Neural progenitor cell (in vitro differentiated cells): ENCODE measurements at regions not wholly inside any gene's neighbourhood (a gene's known extent, or its start where the extent isn't known, plus 50 kb on each side); places are given as distances from the start of the nearest gene placed in this dataset.

ENCODE experiments used
- DNase-seq: peaks from one replicate; pipeline ENCODE4 v3.0.0-alpha.2; 2016; ENCODE audit warnings: low spot score
- H2AFZ ChIP-seq: fragments of 200-600 bp; sonication (generic); replicated peaks from 2 replicates; pipeline ENCODE4 v1.6.1; 2016; ENCODE audit warnings: antibody characterized with exemption
- H3F3A ChIP-seq: fragments of 200-600 bp; sonication (generic); 2 replicates; pipeline ENCODE4 v1.6.1; 2016; ENCODE audit warnings: antibody characterized with exemption, low read depth
- H3K27ac ChIP-seq: fragments of 200-600 bp; sonication (generic); 2 replicates; pipeline ENCODE4 v1.5.1; 2016; ENCODE audit warnings: mild to moderate bottlenecking
- H3K27me3 ChIP-seq: fragments of 200-600 bp; sonication (generic); 2 replicates; pipeline ENCODE4 v1.6.1; 2016; ENCODE audit warnings: mild to moderate bottlenecking, moderate library complexity
- H3K36me3 ChIP-seq: fragments of 200-600 bp; sonication (generic); 2 replicates; pipeline ENCODE4 v1.5.1; 2016
- H3K4me1 ChIP-seq: fragments of 200-600 bp; sonication (generic); 2 replicates; pipeline ENCODE4 v1.6.1; 2016; ENCODE audit warnings: mixed run types
- H3K4me2 ChIP-seq: fragments of 200-600 bp; sonication (generic); 2 replicates; pipeline ENCODE4 v1.6.1; 2016
- H3K4me3 ChIP-seq: fragments of 200-600 bp; sonication (generic); 2 replicates; pipeline ENCODE4 v1.5.1; 2016
- H3K79me2 ChIP-seq: fragments of 200-600 bp; sonication (generic); 2 replicates; pipeline ENCODE4 v1.6.1; 2016; ENCODE audit warnings: low read depth
- H3K9ac ChIP-seq: fragments of 200-600 bp; sonication (generic); 2 replicates; pipeline ENCODE4 v1.6.1; 2016
- H3K9me3 ChIP-seq: fragments of 200-600 bp; sonication (generic); 2 replicates; pipeline ENCODE4 v1.5.1; 2016; ENCODE audit warnings: low read depth
- H4K20me1 ChIP-seq: fragments of 200-600 bp; sonication (generic); 2 replicates; pipeline ENCODE4 v1.6.1; 2016; ENCODE audit warnings: low read depth
- H3K27ac Mint-ChIP-seq: 3 replicates; pipeline ENCODE4 v1.8.0; 2021; ENCODE audit warnings: mixed read lengths
- H3K27me3 Mint-ChIP-seq: 2 replicates; pipeline ENCODE4 v1.8.0; 2022; ENCODE audit warnings: low read depth, mild to moderate bottlenecking, inconsistent platforms, moderate library complexity, mixed read lengths; ENCODE audit not compliant: insufficient read depth
- H3K36me3 Mint-ChIP-seq: 3 replicates; pipeline ENCODE4 v1.8.0; 2021; ENCODE audit warnings: mixed read lengths
- H3K4me1 Mint-ChIP-seq: 3 replicates; pipeline ENCODE4 v1.8.0; 2021; ENCODE audit warnings: mixed read lengths
- H3K4me3 Mint-ChIP-seq: 3 replicates; pipeline ENCODE4 v1.8.0; 2021; ENCODE audit warnings: mild to moderate bottlenecking, moderate library complexity, mixed read lengths
- H3K9me3 Mint-ChIP-seq: 3 replicates; pipeline ENCODE4 v1.8.0; 2020; ENCODE audit warnings: mixed read lengths
- CTCF ChIP-seq: fragments of 200-600 bp; sonication (generic); IDR thresholded peaks from 2 replicates; pipeline ENCODE4 v1.5.1; 2017; ENCODE audit warnings: antibody characterized with exemption, mild to moderate bottlenecking
- EZH2 ChIP-seq: fragments of 200-600 bp; sonication (generic); IDR thresholded peaks from 2 replicates; pipeline ENCODE4 v1.6.1; 2017; ENCODE audit warnings: antibody characterized with exemption, mild to moderate bottlenecking, moderate library complexity
- EZH2phosphoT487 ChIP-seq: fragments of 200-600 bp; sonication (generic); IDR thresholded peaks from 2 replicates; pipeline ENCODE4 v1.6.1; 2017; ENCODE audit warnings: antibody characterized with exemption

GRCh38 chr16:64878940-64879339, 242.9 kb downstream of the CDH11 start:
- no peak for DNase-seq
- H3K27ac Mint-ChIP-seq: no peak overlapping the region
- TF ChIP-seq CTCF (no peak), EZH2 (no peak), EZH2phosphoT487 (no peak)
- peaks cover 3% of the 10 kb centered on the region for H3K4me1 Mint-ChIP-seq
- H3K4me3 Mint-ChIP-seq: no peak overlapping the region
- H3K9me3 ChIP-seq: no peaks in the 10 kb centered on the region
- no peaks in the 10 kb centered on the region for H3K36me3 Mint-ChIP-seq
- no peak overlapping the region for H3K4me3 ChIP-seq
- no peak overlapping the region for H2AFZ ChIP-seq
- no peaks in the 10 kb centered on the region for H3K27me3 ChIP-seq
- no peak overlapping the region for H3K4me2 ChIP-seq
- H3K9me3 Mint-ChIP-seq: peaks cover 4% of the 10 kb centered on the region
- no peak overlapping the region for H3K9ac ChIP-seq
- H3F3A ChIP-seq: no peaks in the 10 kb centered on the region
- no peak overlapping the region for H3K27ac ChIP-seq
- peaks cover 2% of the 10 kb centered on the region for H3K27me3 Mint-ChIP-seq
- no peaks in the 10 kb centered on the region for H3K79me2 ChIP-seq
- H4K20me1 ChIP-seq: no peaks in the 10 kb centered on the region
- H3K36me3 ChIP-seq: no peaks in the 10 kb centered on the region
- H3K4me1 ChIP-seq: no peaks in the 10 kb centered on the region

- no peak overlapping the region for H3K4me2 ChIP-seq
- no peaks in the 10 kb centered on the region for H3K36me3 Mint-ChIP-seq
- no peaks in the 10 kb centered on the region for H3K9me3 ChIP-seq
- no peaks in the 10 kb centered on the region for H3K4me1 Mint-ChIP-seq
- no peaks in the 10 kb centered on the region for H4K20me1 ChIP-seq
- no peaks in the 10 kb centered on the region for H3K27me3 ChIP-seq
- H3K79me2 ChIP-seq: no peaks in the 10 kb centered on the region
- H3K27ac Mint-ChIP-seq: no peak overlapping the region
- H3F3A ChIP-seq: no peaks in the 10 kb centered on the region
- H3K4me3 Mint-ChIP-seq: no peak overlapping the region
- H3K27ac ChIP-seq: no peak overlapping the region
- H3K9ac ChIP-seq: no peak overlapping the region
- DNase-seq: no peak
- H2AFZ ChIP-seq: no peak overlapping the region
- no peak overlapping the region for H3K4me3 ChIP-seq
- TF ChIP-seq CTCF (no peak), EZH2phosphoT487 (no peak)
- H3K4me1 ChIP-seq: no peaks in the 10 kb centered on the region
- peaks cover under 1% of the 10 kb centered on the region for H3K9me3 Mint-ChIP-seq
- H3K36me3 ChIP-seq: no peaks in the 10 kb centered on the region
- H3K27me3 Mint-ChIP-seq: no peaks in the 10 kb centered on the region
These were observed 249.8 kb downstream of the CDH11 start for GRCh38 chr16:64872101-64872500.

GRCh38 chr16:64870859-64871258, 251.0 kb downstream of the CDH11 start:
- H3F3A ChIP-seq: no peaks in the 10 kb centered on the region
- no peak for TF ChIP-seq EZH2
- TF ChIP-seq CTCF: no peak
- no peak for TF ChIP-seq EZH2phosphoT487
- no peaks in the 10 kb centered on the region for H3K9me3 ChIP-seq
- H3K4me1 Mint-ChIP-seq: no peaks in the 10 kb centered on the region
- no peak overlapping the region for H3K27ac ChIP-seq
- no peaks in the 10 kb centered on the region for H3K79me2 ChIP-seq
- H3K27me3 ChIP-seq: no peaks in the 10 kb centered on the region
- H3K27ac Mint-ChIP-seq: no peak overlapping the region
- no peak overlapping the region for H3K4me3 ChIP-seq
- no peaks in the 10 kb centered on the region for H4K20me1 ChIP-seq
- H3K9ac ChIP-seq: no peak overlapping the region
- no peaks in the 10 kb centered on the region for H3K27me3 Mint-ChIP-seq
- no peaks in the 10 kb centered on the region for H3K9me3 Mint-ChIP-seq
- H3K4me1 ChIP-seq: no peaks in the 10 kb centered on the region
- DNase-seq: no peak
- no peaks in the 10 kb centered on the region for H3K36me3 Mint-ChIP-seq
- no peak overlapping the region for H3K4me3 Mint-ChIP-seq
- H3K36me3 ChIP-seq: no peaks in the 10 kb centered on the region
- no peak overlapping the region for H3K4me2 ChIP-seq
- H2AFZ ChIP-seq: no peak overlapping the region

- no peaks in the 10 kb centered on the region for H3K79me2 ChIP-seq
- DNase-seq: no peak
- H3K9me3 ChIP-seq: no peaks in the 10 kb centered on the region
- no peaks in the 10 kb centered on the region for H3K36me3 ChIP-seq
- Mint-ChIP-seq H3K4me3 (no peak overlapping the region), H3K27ac (no peak overlapping the region), H3K27me3 (no peaks in the 10 kb centered on the region), H3K36me3 (no peaks in the 10 kb centered on the region), H3K9me3 (no peaks in the 10 kb centered on the region), H3K4me1 (no peaks in the 10 kb centered on the region)
- H3F3A ChIP-seq: no peaks in the 10 kb centered on the region
- H3K27me3 ChIP-seq: no peaks in the 10 kb centered on the region
- no peak overlapping the region for H3K4me3 ChIP-seq
- H3K4me1 ChIP-seq: no peaks in the 10 kb centered on the region
- H4K20me1 ChIP-seq: no peaks in the 10 kb centered on the region
- H3K9ac ChIP-seq: no peak overlapping the region
- TF ChIP-seq EZH2: no peak
- TF ChIP-seq CTCF: no peak
- no peak for TF ChIP-seq EZH2phosphoT487
- H3K4me2 ChIP-seq: no peak overlapping the region
- no peak overlapping the region for H3K27ac ChIP-seq
- no peak overlapping the region for H2AFZ ChIP-seq
These were observed 252.1 kb downstream of the CDH11 start for GRCh38 chr16:64869781-64870180.
